Limb (tissue), 2 donors: ENCODE measurements at regions not wholly inside any gene's neighbourhood (a gene's known extent, or its start where the extent isn't known, plus 50 kb on each side); places are given as distances from the start of the nearest gene placed in this dataset.

ENCODE experiments used
- DNase-seq, 2 donors: peaks; one replicate each; pipeline ENCODE4 v3.0.0-alpha.2; 2016; ENCODE audit errors: extremely low spot score in 2 of 2

- DNase-seq, result no peak
These were observed 799.3 kb upstream of the CXADR start for GRCh38 chr21:16713331-16714117.

- no peak for DNase-seq
These were observed 772.3 kb upstream of the CXADR start for GRCh38 chr21:16740511-16740910.

GRCh38 chr21:16741141-16741665 lies 771.6 kb upstream of the CXADR start:
- peak in 1 of 2 donors; percentile 35 for DNase-seq

GRCh38 chr21:16742131-16742641 lies 770.7 kb upstream of the CXADR start:
- peak; percentile 24 to 29 for DNase-seq

- no peak for DNase-seq
These were observed 770.1 kb upstream of the CXADR start for GRCh38 chr21:16742741-16743140.

- no peak for DNase-seq
These were observed 769.5 kb upstream of the CXADR start for GRCh38 chr21:16743317-16743716.

- no peak for DNase-seq
These were observed 761.9 kb upstream of the CXADR start for GRCh38 chr21:16750926-16751325.

- no peak for DNase-seq
These were observed 761.0 kb upstream of the CXADR start for GRCh38 chr21:16751695-16752474.

GRCh38 chr21:16752475-16752857 lies 760.4 kb upstream of the CXADR start:
- DNase-seq, result no peak

GRCh38 chr21:16755061-16755460 lies 757.8 kb upstream of the CXADR start:
- no peak for DNase-seq

- DNase-seq, result no peak
These were observed 745.6 kb upstream of the CXADR start for GRCh38 chr21:16767201-16767600.

- DNase-seq, result no peak
These were observed 744.7 kb upstream of the CXADR start for GRCh38 chr21:16768096-16768495.

- DNase-seq, result no peak
These were observed 742.6 kb upstream of the CXADR start for GRCh38 chr21:16770266-16770665.

- DNase-seq, result no peak
These were observed 739.6 kb upstream of the CXADR start for GRCh38 chr21:16773206-16773605.

- DNase-seq, result peak in 1 of 2 donors; percentile 48
These were observed 737.8 kb upstream of the CXADR start for GRCh38 chr21:16775076-16775475.

- no peak for DNase-seq
These were observed 735.7 kb upstream of the CXADR start for GRCh38 chr21:16777041-16777720.

- no peak for DNase-seq
These were observed 724.3 kb upstream of the CXADR start for GRCh38 chr21:16788584-16788983.

- no peak for DNase-seq
These were observed 723.2 kb upstream of the CXADR start for GRCh38 chr21:16789636-16790035.

GRCh38 chr21:16792101-16792500 lies 720.7 kb upstream of the CXADR start:
- no peak for DNase-seq

GRCh38 chr21:16794950-16795349 lies 717.9 kb upstream of the CXADR start:
- no peak for DNase-seq

- no peak for DNase-seq
These were observed 716.1 kb upstream of the CXADR start for GRCh38 chr21:16796776-16797175.

GRCh38 chr21:16797540-16797939 lies 715.3 kb upstream of the CXADR start:
- no peak for DNase-seq
